Endometrium (tissue), 2 donors: ENCODE measurements at regions not wholly inside any gene's neighbourhood (a gene's known extent, or its start where the extent isn't known, plus 50 kb on each side); places are given as distances from the start of the nearest gene placed in this dataset.
"Not testable (repeated sequence)": the region's sequence is repeated elsewhere in the genome, so short reads cannot be mapped to it uniquely, and the experiment has no call there.

ENCODE experiments used
- FAIRE-seq: peaks from 2 replicates; lab custom pipeline; 2012; peaks lifted over from hg19 to GRCh38; lab: Jason Lieb, UNC
- donor health status: control.
- donor health status: control.

DNA sequence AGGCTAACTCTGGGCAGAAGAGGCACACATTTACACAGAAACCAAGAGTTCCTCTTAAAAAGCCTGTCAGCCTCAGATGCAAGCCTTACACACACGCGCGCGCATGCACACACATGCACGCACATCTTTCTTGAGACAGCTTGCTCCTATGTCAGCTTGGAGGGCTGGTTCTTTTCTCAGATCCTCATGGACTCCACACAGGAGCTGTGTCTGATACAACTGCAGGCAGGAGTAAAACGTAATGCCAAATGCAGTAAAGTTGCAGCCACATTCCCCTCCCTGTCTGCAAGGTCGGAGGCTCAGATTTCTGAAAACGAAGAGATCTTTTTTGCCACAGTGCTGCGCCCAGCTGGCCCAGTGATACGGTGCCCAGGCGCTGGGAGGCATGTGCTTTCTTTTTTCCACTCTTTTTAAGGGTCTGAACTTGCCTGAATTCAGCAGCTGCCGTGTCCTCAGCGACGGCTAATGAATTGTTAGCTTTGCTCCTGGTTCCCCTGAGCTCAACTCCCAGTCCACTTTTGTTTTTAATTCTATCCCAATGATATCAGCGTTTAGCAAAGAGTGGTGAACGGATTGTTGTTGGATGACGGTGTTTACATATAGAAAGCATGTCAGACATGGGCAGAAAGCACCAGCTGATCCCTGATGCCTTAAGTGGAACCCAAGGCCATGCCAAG, 72.9 kb upstream of the FOXN3 start:
- no peak for FAIRE-seq

DNA sequence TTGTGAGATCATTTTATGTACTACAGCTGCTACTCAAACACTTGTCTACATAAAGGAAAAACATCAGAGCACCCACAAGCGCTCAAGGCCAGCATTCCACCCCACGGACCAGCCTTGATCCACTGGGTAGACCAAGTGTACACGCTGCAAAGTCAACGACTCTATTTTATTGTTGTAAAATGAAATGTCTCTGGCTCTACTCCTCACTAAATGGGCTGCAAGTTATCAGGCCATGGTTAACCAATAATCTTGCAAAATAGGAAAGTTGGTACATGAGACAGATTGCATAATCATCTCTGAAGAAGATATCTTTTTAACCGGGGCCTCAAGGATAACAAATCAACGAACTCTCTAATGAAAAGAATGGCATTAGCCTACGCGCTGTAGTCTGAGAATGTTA, 69.9 kb upstream of the FOXN3 start:
- no peak for FAIRE-seq

DNA sequence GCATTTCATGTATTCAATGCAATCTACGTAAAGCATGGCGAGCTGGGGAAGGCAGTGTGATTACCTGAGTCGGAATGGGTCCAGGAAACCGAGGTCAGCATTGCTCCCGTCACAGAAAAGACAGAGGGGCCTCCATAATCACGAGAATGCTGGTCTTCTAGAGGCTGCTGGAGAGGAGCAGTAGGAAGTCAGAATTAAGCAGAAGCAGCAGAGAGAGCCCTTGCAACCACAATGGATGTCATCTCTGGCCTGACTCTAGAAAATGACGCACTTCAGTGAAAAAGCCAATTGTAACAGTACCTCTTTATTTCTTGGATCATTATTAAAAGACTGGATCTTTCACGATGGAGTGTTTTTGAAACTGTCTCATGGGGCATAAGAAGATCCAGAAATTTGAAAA, 69.5 kb upstream of the FOXN3 start:
- no peak for FAIRE-seq

DNA sequence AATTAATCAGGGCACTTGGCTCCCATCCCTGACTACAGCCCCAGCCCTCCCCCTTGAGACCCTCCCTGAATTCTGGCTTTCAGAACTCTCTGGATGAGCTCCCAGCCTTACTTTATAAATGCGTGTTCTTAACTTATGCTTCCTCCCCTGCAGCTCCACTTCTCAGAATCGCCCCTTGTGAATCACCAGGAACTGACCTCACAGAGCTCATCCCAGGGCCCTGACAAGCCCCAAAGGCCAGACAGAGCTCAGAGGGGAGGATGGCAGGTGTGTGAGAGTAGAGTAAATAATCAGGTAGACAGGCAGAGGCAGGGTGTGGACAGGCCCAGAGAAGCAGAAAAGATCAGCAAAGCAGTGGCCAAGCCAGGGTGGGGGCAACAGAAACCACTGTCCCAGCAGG, 68.2 kb upstream of the FOXN3 start:
- FAIRE-seq: no peak

DNA sequence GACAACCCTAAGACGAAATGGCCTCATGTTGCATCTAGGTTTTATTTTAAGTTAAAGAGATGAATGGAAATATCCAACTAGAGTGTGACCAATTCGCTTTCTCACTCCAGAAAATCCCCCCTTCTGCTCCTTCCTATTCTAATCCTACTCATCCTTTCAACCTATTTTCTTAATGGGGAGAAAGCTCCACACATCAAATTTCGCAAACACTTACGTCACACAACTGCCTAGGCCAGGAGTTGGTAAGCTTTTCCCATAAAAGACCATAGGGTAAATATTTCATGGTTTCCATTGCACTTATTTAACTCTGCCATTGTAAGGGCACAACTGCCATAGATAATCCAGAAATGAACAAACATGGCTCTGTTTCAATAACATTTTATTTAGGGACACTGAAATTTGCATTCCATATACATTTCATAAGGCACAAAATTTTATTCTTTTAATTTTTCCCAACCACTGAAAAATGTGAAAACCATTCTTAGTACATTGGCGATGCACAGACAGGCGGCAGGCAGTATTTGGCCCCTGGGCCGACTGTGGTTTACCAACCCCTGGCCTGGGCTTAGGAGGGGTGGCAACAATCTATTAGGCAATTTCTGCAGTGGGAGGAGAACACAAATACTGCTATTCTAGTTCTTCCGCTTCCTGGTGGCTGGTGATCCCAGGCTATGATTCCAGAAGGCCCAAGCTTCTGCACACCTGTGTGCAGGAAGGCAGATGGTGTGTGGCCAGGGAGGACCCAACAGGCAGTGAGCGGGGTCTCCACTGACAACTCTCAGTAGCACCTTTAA, 67.2 kb upstream of the FOXN3 start:
- no peak for FAIRE-seq

DNA sequence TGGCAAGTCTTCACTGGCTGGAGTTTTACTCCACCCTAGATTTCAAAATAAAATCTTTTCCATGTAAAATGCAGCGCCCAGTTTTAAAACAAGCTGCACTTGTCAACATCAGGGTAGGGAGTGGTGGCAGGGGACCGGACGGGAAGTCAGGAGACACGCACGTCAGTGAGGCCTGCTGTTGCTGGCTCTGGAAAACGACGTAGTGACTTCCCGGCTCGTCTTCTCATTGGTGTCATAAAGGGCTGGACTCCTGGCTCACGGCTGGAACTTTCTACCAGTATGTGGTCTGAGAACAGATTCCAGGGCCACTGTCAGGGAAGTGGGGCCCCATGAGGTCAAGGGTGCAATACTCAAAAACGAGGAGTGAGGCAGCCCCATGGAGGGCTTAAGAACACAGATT, 64.2 kb upstream of the FOXN3 start:
- FAIRE-seq: no peak

DNA sequence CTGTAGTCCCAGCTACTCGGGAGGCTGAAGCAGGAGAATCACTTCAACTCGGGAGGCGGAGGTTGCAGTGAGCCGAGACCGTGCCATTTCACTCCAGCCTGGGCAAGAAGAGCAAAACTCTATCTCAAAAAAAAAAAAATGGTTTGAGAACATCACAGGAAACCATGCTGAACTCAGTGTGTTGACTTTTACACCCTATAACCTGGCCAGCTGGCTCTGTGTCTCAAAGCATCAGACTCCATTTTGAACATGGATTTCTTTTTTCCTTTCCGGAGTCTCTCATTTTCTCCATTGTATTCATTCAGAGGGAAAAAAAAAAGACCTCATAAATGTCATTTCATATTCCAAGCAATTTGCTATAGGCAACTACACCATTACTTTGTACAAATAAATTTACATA, 63.2 kb upstream of the FOXN3 start:
- no peak for FAIRE-seq

DNA sequence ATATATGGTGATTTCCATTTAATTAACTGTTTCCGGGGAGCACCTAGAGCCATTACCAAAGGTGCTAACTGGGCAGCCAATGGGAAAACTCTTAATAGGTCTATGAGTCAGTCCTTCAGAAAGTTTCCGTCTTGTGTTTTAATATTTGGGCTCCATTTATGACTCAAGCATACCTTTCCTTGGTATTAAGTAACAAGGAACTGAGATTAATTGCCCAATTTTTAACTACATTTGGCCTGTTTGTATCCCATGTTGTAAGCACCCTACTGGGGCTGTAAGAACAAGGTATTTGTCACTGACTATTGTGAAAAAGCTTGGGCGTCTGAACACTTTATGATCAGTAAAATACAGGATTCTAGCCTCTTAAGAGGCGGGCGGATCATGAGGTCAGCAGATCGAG, 62.8 kb upstream of the FOXN3 start:
- no peak for FAIRE-seq

DNA sequence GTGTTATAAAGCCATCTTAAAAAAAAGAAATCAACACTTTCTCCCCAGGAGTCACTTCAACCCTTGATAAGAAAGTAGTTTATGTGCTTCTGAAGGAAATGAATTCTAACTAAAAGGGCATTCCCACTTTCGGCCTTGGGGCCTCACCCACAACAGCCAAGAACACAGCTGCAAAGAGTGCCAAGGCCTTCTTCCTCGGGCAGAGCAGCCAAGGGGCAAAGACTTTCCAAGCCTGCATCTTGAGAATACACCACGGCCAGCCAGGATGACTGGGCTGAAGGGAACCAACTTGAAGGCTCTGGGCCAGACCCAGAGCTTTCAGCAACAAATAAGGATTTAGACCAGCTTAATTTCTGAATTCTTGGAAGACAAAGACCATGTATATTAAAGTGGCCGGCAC, 60.4 kb upstream of the FOXN3 start:
- FAIRE-seq: no peak

DNA sequence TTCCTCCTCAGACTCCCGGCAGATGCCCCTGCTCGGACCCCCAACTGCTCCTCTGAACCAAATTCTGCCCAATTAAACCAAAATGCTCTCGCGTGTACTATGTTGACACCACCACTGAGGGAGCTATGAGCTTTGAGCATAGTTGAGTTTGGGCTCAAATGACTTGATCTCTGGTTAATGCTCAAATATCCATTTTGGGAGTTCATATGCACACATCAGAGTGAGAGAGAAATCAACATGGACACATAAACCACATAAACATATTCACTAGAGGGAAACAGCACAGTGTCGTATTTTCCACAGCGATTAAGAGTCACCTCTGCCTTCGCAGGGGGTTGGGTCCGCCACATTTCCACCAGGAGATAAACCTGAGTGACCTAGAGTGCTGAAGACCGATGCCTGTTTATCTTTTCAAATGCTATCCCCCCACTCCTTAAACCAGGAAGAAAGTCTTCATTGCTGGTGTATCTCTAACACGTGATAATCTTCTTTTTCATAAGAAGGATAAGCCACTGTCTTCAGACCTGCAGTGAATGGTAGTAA, 59.4 kb upstream of the FOXN3 start:
- no peak for FAIRE-seq

DNA sequence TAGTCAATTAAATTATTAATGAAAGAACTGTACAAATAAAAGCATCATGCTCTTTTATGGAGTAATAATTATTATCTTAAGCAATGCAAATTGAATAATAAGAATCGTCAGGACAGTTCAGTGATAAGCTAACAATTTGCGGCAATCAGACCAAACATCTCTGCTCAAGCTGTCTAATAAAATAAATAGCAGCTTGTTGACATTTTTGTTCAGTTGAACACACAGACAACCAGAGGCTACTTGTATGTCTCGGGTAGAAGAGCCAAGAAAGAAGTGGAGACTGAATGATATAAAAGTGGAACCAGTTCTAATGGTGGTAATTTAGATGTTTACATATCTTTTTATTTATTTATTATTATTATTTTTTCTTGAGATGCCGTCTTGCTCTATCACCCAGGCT, 57.4 kb upstream of the FOXN3 start:
- peak; percentile 72 for FAIRE-seq

DNA sequence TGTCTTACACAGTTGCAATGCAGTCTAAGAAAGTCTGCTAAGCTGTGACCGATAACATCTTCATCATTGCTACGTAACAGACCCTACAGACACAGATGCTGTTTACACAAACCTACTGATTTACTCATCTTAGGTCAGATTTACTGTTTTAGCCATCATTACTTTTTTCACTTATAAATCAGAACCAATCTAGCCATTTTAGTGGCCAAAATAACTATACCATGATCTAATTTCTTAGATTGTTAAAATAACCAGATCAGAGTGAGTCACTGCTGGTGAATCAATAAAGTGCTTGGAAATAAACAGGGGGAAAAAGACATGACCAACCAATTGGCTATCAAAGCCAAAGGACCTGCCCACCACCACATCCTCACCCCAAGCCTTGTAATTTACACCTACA, 57.0 kb upstream of the FOXN3 start:
- FAIRE-seq: no peak

DNA sequence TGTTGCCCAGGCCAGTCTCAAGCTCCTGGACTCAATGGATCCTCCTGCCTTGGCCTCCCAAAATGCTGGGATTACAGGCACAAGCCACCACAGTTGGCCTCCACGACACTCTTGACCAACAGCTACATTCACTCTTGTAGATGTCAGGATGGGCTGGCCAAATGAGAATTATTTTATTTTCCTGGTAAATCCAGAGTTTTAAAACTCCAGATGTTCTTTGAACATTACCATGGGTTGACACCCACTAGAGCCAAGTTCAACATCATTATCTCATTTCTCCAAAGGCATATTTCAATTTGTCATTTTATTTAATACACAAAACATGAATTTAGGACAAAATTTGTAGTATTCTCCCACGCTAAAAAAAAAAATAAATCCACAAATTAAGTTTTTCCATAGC, 56.5 kb upstream of the FOXN3 start:
- FAIRE-seq: peak; percentile 79

DNA sequence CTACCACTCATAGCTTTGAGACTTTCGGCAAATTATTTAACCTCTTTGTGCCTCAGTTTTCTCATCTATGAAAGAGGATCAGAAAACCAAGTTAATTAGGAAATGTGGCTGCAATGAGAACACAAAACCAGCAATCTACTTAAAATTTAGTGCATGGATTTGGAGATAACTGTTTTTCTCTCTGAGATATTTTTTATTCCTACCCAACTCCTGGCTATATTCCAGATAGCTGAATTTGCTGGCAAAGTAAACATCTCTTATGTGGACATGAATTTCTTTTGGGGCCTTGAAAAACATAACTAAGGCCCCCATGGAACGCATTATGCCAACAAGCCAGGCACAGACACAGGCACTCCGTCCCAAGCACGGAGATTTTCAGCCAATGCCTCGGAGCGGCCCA, 53.4 kb upstream of the FOXN3 start:
- FAIRE-seq: no peak

DNA sequence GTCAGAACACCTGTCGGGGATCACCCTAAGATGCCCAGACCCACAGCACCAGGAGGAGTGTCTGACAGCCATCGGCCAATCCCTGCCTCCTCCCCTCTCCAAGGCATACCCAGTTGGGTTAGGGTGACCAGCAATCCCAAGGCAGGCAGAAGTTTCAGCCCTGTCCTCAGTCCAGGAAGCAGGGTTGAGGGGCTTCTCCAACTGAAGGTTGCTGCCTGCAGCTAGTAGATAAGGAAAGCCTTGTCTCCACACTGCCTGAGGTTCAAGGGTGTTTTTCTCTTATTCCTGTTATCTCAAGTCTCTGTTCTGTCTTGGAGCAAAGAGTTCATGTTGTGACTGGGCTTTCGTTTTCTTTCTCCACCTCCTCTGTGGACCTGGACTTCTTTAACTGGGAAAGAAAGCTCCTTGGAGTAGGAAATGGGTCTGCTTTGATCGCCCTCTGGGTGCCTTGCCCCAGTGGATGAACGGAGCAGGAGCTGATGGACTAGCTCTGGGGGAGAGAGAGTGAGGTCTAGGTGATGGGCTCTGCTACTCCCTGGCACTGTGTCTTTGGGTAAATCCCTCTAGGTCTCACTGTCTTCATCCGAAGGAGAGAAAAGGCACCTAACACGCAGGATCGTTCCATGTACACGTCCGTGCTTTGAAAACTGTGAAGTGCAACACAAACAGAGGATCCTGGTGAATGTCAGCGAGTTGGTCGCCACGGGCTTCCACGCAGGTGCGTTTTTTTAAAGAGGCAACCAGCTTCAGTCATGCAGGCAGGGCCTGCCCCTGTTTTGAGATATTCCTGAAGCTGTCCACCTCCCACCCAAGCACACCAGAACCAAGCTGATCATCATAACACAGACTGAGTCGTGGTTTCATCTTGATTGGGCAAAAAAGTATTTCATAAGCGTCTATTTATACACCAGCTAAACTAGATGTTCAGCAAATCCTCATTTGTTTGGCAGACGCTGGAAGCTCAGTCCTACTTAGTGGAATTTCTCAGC, 52.5 kb upstream of the FOXN3 start:
- FAIRE-seq: no peak

DNA sequence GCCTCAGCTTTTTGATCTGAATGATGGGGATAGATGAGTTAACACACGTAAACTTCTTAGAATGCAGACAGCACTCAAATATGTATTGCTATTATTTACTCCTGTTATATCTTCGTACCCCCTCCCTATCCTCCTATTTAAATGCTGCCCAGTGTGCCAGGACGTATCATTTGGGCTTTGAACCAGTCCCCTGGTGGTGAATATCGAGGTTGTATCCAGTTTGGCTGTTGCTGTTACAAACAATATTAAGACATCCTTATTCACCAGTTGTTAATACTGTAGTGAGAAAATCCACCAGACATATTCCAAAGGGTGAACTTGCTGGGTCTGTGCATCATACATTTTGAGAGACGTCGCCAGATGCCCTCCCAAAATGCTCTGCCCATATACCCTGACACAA, 51.5 kb upstream of the FOXN3 start:
- no peak for FAIRE-seq

DNA sequence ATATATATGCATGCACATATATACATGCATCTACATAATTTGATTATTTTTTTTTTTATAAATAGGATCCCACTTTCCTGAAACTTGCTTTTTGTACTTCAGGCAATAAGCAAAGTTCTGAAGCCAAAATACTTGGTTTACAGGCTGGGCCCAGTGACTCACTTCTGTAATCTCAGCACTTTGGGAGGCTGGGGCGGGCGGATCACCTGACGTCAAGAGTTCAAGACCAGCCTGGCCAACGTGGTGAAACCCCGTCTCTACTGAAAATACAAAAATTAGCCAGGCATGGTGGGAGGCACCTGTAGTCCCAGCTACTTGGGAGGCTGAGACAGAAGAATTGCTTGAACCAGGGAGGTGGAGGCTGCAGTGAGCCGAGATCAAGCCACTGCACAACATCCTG, 51.0 kb upstream of the FOXN3 start:
- FAIRE-seq: not testable (repeated sequence)

DNA sequence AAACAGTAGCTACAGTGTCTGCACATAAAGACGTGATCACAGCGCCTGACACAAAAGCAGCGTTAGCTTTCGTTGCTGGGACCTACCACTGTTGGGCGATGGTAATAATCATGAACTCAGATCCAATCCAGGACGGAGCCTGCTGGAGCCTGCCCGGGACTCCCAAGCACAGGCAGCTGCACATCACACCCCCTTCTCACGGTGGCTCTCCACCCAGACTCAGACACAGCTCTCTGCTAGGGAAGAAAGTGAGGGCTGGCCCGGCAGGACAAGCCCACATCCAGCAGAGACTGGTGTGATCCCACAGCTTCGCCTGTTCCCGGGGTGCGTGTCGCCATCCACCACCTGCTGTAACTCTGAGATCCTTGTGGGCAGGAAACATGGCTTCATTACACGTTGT, 49.9 kb upstream of the FOXN3 start:
- no peak for FAIRE-seq
